Spleen (tissue), 11 donors: ENCODE measurements at regions not wholly inside any gene's neighbourhood (a gene's known extent, or its start where the extent isn't known, plus 50 kb on each side); places are given as distances from the start of the nearest gene placed in this dataset.

Experiments
- DNase-seq: peaks from one replicate; pipeline ENCODE4 v3.0.0-alpha.2; 2020
- H3K27ac ChIP-seq, 8 donors: fragments of 200-600 bp; sonication (generic) in 7 of 8; 1 replicate in 4 of 8; 2 replicates in 4 of 8; pipeline versions ENCODE4 v1.5.0 to v1.8.0; 2016 to 2021; ENCODE audit warnings: inconsistent platforms in 4 of 8, mild to moderate bottlenecking in 4 of 8, moderate library complexity in 1 of 8
- H3K27me3 ChIP-seq, 7 donors: fragments of 200-600 bp; sonication (generic) in 6 of 7; replicated peaks in 1 of 7; 1 replicate in 4 of 7; 2 replicates in 3 of 7; pipeline versions ENCODE4 v1.5.0 to v1.8.0; 2016 to 2021; ENCODE audit warnings: inconsistent platforms in 3 of 7, mild to moderate bottlenecking in 1 of 7
- H3K36me3 ChIP-seq, 6 donors: fragments of 200-600 bp; sonication (generic) in 5 of 6; 1 replicate in 4 of 6; 2 replicates in 2 of 6; pipeline versions ENCODE4 v1.5.0 to v1.8.0; 2016 to 2021; ENCODE audit warnings: inconsistent platforms in 2 of 6
- H3K4me1 ChIP-seq, 6 donors: fragments of 200-600 bp; sonication (generic) in 5 of 6; 1 replicate in 3 of 6; 2 replicates in 3 of 6; pipeline versions ENCODE4 v1.5.0 to v1.8.0; 2016 to 2021; ENCODE audit warnings: inconsistent platforms in 3 of 6
- H3K4me3 ChIP-seq, 8 donors: fragments of 200-600 bp; sonication (generic) in 7 of 8; 1 replicate in 4 of 8; 2 replicates in 4 of 8; pipeline versions ENCODE4 v1.5.0 to v1.8.0; 2016 to 2021; ENCODE audit warnings: inconsistent platforms in 4 of 8, mild to moderate bottlenecking in 4 of 8, moderate library complexity in 2 of 8
- H3K9me3 ChIP-seq, 8 donors: fragments of 200-600 bp; sonication (generic) in 7 of 8; 1 replicate in 4 of 8; 2 replicates in 4 of 8; pipeline versions ENCODE4 v1.5.0 to v1.8.0; 2016 to 2021; ENCODE audit warnings: inconsistent platforms in 4 of 8
- POLR2A ChIP-seq, 3 donors: fragments of 450-650 bp; IDR thresholded peaks; one replicate each; pipeline ENCODE4 v1.5.1; 2017; ENCODE audit warnings: antibody characterized with exemption in 3 of 3, mild to moderate bottlenecking in 1 of 3
- POLR2AphosphoS5 ChIP-seq, 3 donors: sonication (generic); formaldehyde crosslinking; IDR thresholded peaks; one replicate each; pipeline ENCODE4 v1.5.1; 2017; ENCODE audit warnings: antibody characterized with exemption in 3 of 3
- WGBS, 5 donors: extraction: QIAGEN DNeasy Blood & Tissue Kit in 3 of 5; methylation state at CpG; one replicate each; pipeline versions ENCODE4 v1.1.5 to v1.1.7; 2013 to 2018; 5-methylcytosine and 5-hydroxymethylcytosine counted together
- intact Hi-C: fragments of 100-400 bp; cut with DNase I; formaldehyde crosslinking; loops from one replicate; pipeline ENCODE4 v1.15.0; 2023; ENCODE audit warnings: low total_unique reads
- TF ChIP-seq, protein P1 (sequence below), 11 experiments: fragments of 200-600 bp in 7 of 11; fragments of 450-650 bp in 4 of 11; sonication (generic) in 4 of 11; IDR thresholded peaks in 8 of 11; conservative IDR thresholded peaks in 3 of 11; 1 replicate in 7 of 11; 2 replicates in 4 of 11; pipeline versions ENCODE4 v1.4.0 to v1.8.0; 2016 to 2021; ENCODE audit warnings: antibody characterized with exemption in 11 of 11, inconsistent platforms in 4 of 11, mild to moderate bottlenecking in 1 of 11
- donor health status: healthy with polysubstance abuse.
- donor health status: DM: no; HTN: no; CAD: no; lungs with moderate emphysema.
- donor health status: DM: no; HTN: no; CAD: no.
- donor health status: Bipolar disorder and iron deficiency.
- donor health status: healthy.
- donor health status: DM: no; HTN: no; CAD: no.
- donor health status: DM: yes; HTN: yes; CAD: no.

DNA sequence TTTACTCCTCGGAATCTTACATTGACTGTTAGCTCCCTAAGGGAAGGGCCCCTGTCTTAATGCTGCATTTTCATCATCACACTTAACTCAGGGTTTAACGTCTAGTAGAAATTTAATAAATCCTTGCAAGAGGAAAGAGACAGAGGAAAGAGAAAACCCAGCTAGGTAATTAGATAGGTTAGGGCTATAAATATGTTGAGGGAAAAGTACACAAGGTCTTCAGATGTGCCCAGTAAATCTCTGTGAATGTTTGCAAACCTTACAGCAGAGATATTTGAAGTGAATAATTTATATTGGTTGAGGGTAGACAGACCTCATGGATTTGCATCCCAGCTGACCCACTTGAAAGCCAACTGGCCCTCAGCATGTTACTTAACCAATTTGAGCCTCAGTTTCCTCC lies 315.5 kb upstream of the NPVF start:
- Histone ChIP-seq H3K36me3 (no peaks in the 10 kb centered on the region), H3K9me3 (no peaks in the 10 kb centered on the region), H3K4me3 (no peak overlapping the region), H3K27ac (no peak overlapping the region), H3K4me1 (peaks cover 0 to 4% (median 0%) of the 10 kb centered on the region in 6 donors), H3K27me3 (peaks cover 0 to 15% (median 0%) of the 10 kb centered on the region in 7 donors)
- intact Hi-C loops = no loop called here
- DNase-seq = no peak
- WGBS, 5 donors = 79 to 92% (median 92%) methylated on average over 2 of the region's 2 CpGs
- TF ChIP-seq, protein P1, sequence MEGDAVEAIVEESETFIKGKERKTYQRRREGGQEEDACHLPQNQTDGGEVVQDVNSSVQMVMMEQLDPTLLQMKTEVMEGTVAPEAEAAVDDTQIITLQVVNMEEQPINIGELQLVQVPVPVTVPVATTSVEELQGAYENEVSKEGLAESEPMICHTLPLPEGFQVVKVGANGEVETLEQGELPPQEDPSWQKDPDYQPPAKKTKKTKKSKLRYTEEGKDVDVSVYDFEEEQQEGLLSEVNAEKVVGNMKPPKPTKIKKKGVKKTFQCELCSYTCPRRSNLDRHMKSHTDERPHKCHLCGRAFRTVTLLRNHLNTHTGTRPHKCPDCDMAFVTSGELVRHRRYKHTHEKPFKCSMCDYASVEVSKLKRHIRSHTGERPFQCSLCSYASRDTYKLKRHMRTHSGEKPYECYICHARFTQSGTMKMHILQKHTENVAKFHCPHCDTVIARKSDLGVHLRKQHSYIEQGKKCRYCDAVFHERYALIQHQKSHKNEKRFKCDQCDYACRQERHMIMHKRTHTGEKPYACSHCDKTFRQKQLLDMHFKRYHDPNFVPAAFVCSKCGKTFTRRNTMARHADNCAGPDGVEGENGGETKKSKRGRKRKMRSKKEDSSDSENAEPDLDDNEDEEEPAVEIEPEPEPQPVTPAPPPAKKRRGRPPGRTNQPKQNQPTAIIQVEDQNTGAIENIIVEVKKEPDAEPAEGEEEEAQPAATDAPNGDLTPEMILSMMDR (IDR thresholded peaks at IDR 0.05 in 8 of 11, conservative IDR thresholded peaks at IDR 0.05 in 3 of 11) = no peak
- no peak for TF ChIP-seq POLR2AphosphoS5 (IDR thresholded peaks at IDR 0.05)

DNA sequence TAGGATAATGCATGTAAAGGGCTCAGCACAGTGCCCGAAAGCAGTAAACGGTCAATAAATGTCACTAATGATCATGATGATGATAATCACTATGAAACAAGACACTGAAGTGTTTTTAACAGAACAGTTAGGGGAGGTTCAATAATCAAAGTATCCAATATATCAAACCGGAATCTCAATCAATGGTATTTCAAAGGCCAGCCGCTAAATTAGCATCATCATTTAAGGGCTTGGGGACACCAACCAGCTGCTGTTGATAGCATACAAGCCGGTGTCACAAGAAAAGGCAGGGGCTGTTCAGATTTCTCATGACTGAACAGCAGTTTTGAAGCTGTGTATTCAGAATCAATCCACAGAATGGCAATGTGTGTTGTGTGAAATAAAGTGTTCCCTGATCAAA lies 316.0 kb upstream of the NPVF start:
- no peak overlapping the region for H3K27ac ChIP-seq
- H3K4me3 ChIP-seq = no peak overlapping the region
- TF ChIP-seq POLR2A (IDR thresholded peaks at IDR 0.05) = no peak
- TF ChIP-seq POLR2AphosphoS5 (IDR thresholded peaks at IDR 0.05) = no peak
- TF ChIP-seq, protein P1 (IDR thresholded peaks at IDR 0.05 in 8 of 11, conservative IDR thresholded peaks at IDR 0.05 in 3 of 11) = no peak
- intact Hi-C loops = no loop called here
- H3K9me3 ChIP-seq = no peaks in the 10 kb centered on the region
- H3K36me3 ChIP-seq = no peaks in the 10 kb centered on the region
- 87 to 95% (median 93%) methylated on average over 5 of the region's 5 CpGs for WGBS, 5 donors
- H3K27me3 ChIP-seq = peaks cover 0 to 15% (median 0%) of the 10 kb centered on the region in 7 donors
- H3K4me1 ChIP-seq = peaks cover 0 to 2% (median 0%) of the 10 kb centered on the region in 6 donors
- no peak for DNase-seq

DNA sequence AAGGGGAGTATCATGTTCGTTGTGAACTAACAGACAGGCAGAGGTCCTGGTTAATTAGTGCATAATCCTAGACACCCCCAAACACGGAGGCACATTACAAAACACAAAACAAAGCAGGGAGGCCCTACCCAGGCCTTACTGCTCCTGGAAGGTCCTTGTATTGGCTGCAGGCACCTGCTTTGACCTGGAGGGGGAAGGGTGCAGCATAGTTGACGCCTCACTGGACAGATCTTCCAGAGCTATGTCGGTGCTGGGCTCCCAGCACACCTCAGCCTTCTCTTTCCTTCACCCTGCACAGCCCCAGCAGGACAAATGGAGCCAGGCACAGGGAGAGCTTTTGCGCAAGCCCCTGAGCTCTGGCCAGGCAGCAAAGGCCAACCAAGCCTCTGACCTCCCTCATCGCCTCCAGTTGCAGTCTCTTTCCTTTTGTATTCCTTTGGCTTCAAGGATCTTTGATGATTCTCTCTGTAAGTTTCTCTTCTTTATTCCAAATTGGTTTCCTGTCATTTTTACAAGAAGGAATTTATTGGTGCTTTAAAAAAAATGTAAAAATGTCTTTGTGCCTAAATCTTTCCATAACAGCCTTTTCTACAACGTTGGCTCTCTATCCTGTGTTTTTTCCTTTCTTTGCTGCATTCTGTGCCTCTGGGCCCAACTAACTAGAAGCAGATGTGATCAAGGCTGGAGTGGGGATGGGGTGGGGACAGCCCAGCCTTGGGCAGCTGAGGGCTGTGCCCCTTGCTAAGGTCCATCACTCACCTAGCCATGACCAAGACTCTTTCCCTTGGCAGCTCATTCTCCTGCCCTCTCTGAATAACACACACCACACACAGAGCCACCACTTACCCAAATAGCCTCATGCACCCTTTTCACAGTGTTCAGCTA lies 317.1 kb upstream of the NPVF start:
- no peaks in the 10 kb centered on the region for H3K9me3 ChIP-seq
- TF ChIP-seq POLR2AphosphoS5 (IDR thresholded peaks at IDR 0.05) (no peak), POLR2A (IDR thresholded peaks at IDR 0.05) (no peak)
- TF ChIP-seq, protein P1 (IDR thresholded peaks at IDR 0.05 in 8 of 11, conservative IDR thresholded peaks at IDR 0.05 in 3 of 11) = no peak
- intact Hi-C loops = no loop called here
- H3K27me3 ChIP-seq = peaks cover 0 to 15% (median 0%) of the 10 kb centered on the region in 7 donors
- no peak overlapping the region for H3K27ac ChIP-seq
- WGBS, 5 donors = 65 to 82% (median 74%) methylated on average over 7 of the region's 7 CpGs
- H3K36me3 ChIP-seq = no peaks in the 10 kb centered on the region
- H3K4me1 ChIP-seq = no peaks in the 10 kb centered on the region
- DNase-seq = no peak
- no peak overlapping the region for H3K4me3 ChIP-seq

DNA sequence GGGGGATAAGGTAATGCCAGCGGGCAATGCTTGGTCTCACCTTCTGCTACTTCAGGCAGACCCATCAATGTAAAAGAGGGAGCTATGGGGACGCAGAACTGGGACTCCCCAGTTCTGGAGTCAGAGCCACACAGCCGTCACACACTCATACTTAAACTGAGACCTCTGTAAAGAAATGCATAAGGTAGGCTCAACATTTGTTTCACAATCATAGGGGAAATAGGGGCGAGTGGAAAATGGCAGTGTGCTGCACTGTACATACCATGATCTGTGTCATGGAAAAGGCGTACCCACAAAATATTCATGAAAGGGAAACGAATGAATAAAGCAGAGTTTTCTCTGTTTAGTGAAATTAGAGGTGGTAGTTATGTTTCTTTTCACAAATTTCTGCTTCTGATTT lies 318.0 kb upstream of the NPVF start:
- intact Hi-C loops = no loop called here
- no peak for DNase-seq
- WGBS, 5 donors = 85 to 91% (median 88%) methylated on average over 6 of the region's 6 CpGs
- no peaks in the 10 kb centered on the region for H3K9me3 ChIP-seq
- no peak overlapping the region for H3K27ac ChIP-seq
- H3K27me3 ChIP-seq = peaks cover 0 to 15% (median 0%) of the 10 kb centered on the region in 7 donors
- TF ChIP-seq POLR2A (IDR thresholded peaks at IDR 0.05) (no peak), POLR2AphosphoS5 (IDR thresholded peaks at IDR 0.05) (no peak)
- TF ChIP-seq, protein P1 (IDR thresholded peaks at IDR 0.05 in 8 of 11, conservative IDR thresholded peaks at IDR 0.05 in 3 of 11) = no peak
- H3K4me1 ChIP-seq = no peaks in the 10 kb centered on the region
- no peaks in the 10 kb centered on the region for H3K36me3 ChIP-seq
- H3K4me3 ChIP-seq = no peak overlapping the region
